ENCODE measurements at regions not wholly inside any gene's neighbourhood (a gene's known extent, or its start where the extent isn't known, plus 50 kb on each side); places are given as distances from the start of the nearest gene placed in this dataset.

- DNase-seq, result no peak
Observed at GRCh38 chr10:130780763-130781162, 530.8 kb downstream of the TCERG1L start.

GRCh38 chr10:130781206-130781605, 530.3 kb downstream of the TCERG1L start:
- DNase-seq, result no peak

- DNase-seq, result no peak
Observed at GRCh38 chr10:130781623-130782022, 529.9 kb downstream of the TCERG1L start.

GRCh38 chr10:130782467-130782866, 529.1 kb downstream of the TCERG1L start:
- no peak for DNase-seq

GRCh38 chr10:130784326-130784725, 527.2 kb downstream of the TCERG1L start:
- DNase-seq, result no peak

- DNase-seq, result no peak
Observed at GRCh38 chr10:130786365-130786966, 525.1 kb downstream of the TCERG1L start.

GRCh38 chr10:130787243-130787642, 524.3 kb downstream of the TCERG1L start:
- DNase-seq, result no peak

- DNase-seq, result no peak
Observed at GRCh38 chr10:130787821-130788220, 523.7 kb downstream of the TCERG1L start.

- DNase-seq, result no peak
Observed at GRCh38 chr10:130790339-130790738, 521.2 kb downstream of the TCERG1L start.

GRCh38 chr10:130792096-130792845, 519.2 kb downstream of the TCERG1L start:
- no peak for DNase-seq

- no peak for DNase-seq
Observed at GRCh38 chr10:130795819-130796218, 515.7 kb downstream of the TCERG1L start.

- DNase-seq, result peak; percentile 85
Observed at GRCh38 chr10:130799532-130799931, 512.0 kb downstream of the TCERG1L start.

GRCh38 chr10:130800281-130800680, 511.2 kb downstream of the TCERG1L start:
- no peak for DNase-seq

- no peak for DNase-seq
Observed at GRCh38 chr10:130801276-130801675, 510.2 kb downstream of the TCERG1L start.

- no peak for DNase-seq
Observed at GRCh38 chr10:130801784-130802183, 509.7 kb downstream of the TCERG1L start.

GRCh38 chr10:130802301-130802700, 509.2 kb downstream of the TCERG1L start:
- DNase-seq, result no peak

GRCh38 chr10:130804281-130804680, 507.2 kb downstream of the TCERG1L start:
- no peak for DNase-seq

- no peak for DNase-seq
Observed at GRCh38 chr10:130804778-130805634, 506.5 kb downstream of the TCERG1L start.

GRCh38 chr10:130805635-130806030, 505.9 kb downstream of the TCERG1L start:
- no peak for DNase-seq

- DNase-seq, result no peak
Observed at GRCh38 chr10:130806426-130806825, 505.1 kb downstream of the TCERG1L start.

- DNase-seq, result no peak
Observed at GRCh38 chr10:130807096-130807495, 504.4 kb downstream of the TCERG1L start.

GRCh38 chr10:130807721-130808120, 503.8 kb downstream of the TCERG1L start:
- no peak for DNase-seq

GRCh38 chr10:130808243-130808642, 503.3 kb downstream of the TCERG1L start:
- DNase-seq, result no peak

- no peak for DNase-seq
Observed at GRCh38 chr10:130808686-130809085, 502.8 kb downstream of the TCERG1L start.
